ENCODE measurements at regions not wholly inside any gene's neighbourhood (a gene's known extent, or its start where the extent isn't known, plus 50 kb on each side); places are given as distances from the start of the nearest gene placed in this dataset.

DNA sequence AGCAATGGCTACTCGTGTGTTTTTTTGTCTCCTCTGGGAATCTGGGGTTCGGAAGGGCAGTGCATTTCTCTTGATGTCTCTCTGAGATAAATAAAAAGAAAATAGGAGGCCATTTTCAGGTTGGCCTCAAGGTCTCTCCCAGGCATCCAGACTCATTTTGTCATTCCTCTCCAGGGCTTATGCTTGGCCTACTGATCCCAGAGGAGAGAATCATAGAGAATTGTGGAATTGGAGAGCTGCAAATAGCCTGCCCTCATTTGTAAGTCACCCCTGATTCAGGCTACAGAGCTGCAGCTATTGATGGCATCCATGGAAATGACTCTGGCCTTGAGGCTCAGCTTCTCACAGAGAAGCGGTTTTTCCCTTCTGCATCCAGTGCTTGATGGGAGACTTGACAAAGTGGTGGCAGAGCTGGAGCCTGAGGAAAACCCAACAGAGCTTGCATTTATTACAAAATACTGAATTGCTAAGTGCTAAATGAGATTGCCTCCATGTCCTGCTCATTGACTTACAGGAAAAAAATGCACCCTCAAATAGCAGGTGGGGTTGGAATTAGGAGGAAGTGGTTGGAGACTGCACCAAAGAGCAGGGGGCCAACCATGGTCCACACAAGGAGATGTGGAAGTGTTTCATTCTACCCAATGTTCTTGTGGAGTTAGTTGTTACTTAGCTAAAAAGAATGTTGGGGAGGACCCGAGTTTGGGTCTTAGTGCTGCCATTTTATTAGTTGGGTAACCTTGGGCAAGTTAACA lies 140.4 kb downstream of the S1PR1 start:
- CTCF ChIA-PET (ENCODE audit: partially characterized antibody) = interaction anchor here (1.1 to 1.4 kb wide), 3 partner anchors 20 to 143 kb away, joined by 3 read pairs; no protein-coding TSS in a partner anchor
- Histone ChIP-seq H2BK15ac (ENCODE audit: low read length) (no peak overlapping the region), H3K14ac (ENCODE audit: insufficient read length) (no peak overlapping the region), H3K79me2 (ENCODE audit: control insufficient read depth in 1 of 2, insufficient read depth in 2 of 2, low read length in 2 of 2) (no peaks in the 10 kb centered on the region), H4K8ac (ENCODE audit: extremely low read depth, insufficient read depth, low read length) (no peak overlapping the region), H3K27ac (ENCODE audit: low read depth, low read length) (no peak overlapping the region), H3K4me1 (replicated peaks in 1 of 4; ENCODE audit: control insufficient read depth in 3 of 4, insufficient read depth in 4 of 4, low read length in 3 of 4) (no peaks in the 10 kb centered on the region), H2BK5ac (ENCODE audit: low read depth, low read length) (no peak overlapping the region), H3K79me1 (ENCODE audit: low read depth, low read length) (no peaks in the 10 kb centered on the region), H3K23ac (ENCODE audit: insufficient read length) (no peak overlapping the region), H2AFZ (ENCODE audit: low read length) (no peak overlapping the region), H4K5ac (ENCODE audit: insufficient read length, low read depth, low read length) (no peak overlapping the region), H4K20me1 (replicated peaks in 1 of 2; ENCODE audit: control insufficient read depth in 1 of 2, insufficient read depth in 2 of 2, low read length in 2 of 2) (no peaks in the 10 kb centered on the region), H3K9me3 (ENCODE audit: insufficient read depth in 2 of 2, low read depth in 1 of 2, low read length in 1 of 2) (no peaks in the 10 kb centered on the region), H2BK120ac (replicated peaks; ENCODE audit: low read depth, low read length) (no peak overlapping the region), H3K23me2 (ENCODE audit: low read depth, low read length) (no peaks in the 10 kb centered on the region), H3K56ac (replicated peaks; ENCODE audit: insufficient read length, low read depth, low read length) (no peak overlapping the region), H3K4me3 (ENCODE audit: extremely low read depth in 1 of 4, insufficient read depth in 2 of 4, low read depth in 3 of 4, low read length in 4 of 4) (no peak overlapping the region), H3K36me3 (ENCODE audit: control insufficient read depth in 2 of 4, insufficient read depth in 4 of 4, low read length in 3 of 4) (no peaks in the 10 kb centered on the region), H2BK20ac (ENCODE audit: low read length) (no peak overlapping the region), H2AK5ac (ENCODE audit: low read depth, low read length) (no peak overlapping the region), H2BK12ac (ENCODE audit: low read depth, low read length) (no peak overlapping the region), H3K9ac (replicated peaks in 1 of 4; ENCODE audit: extremely low read depth in 1 of 4, low read depth in 3 of 4, low read length in 3 of 4) (no peak overlapping the region), H3K4ac (replicated peaks; ENCODE audit: insufficient read length, low read depth, low read length) (no peak overlapping the region), H3K27me3 (replicated peaks in 1 of 4; ENCODE audit: control insufficient read depth in 3 of 4, extremely low read depth in 1 of 4, insufficient read depth in 3 of 4, low read length in 3 of 4) (no peaks in the 10 kb centered on the region), H4K91ac (replicated peaks; ENCODE audit: insufficient read length, low read length) (no peak overlapping the region), H3K18ac (ENCODE audit: extremely low read depth, low read length) (no peak overlapping the region), H3K4me2 (ENCODE audit: insufficient read depth in 1 of 2, low read depth in 2 of 2, low read length in 2 of 2) (no peak overlapping the region)
- POLR2A ChIA-PET (ENCODE audit: partially characterized antibody) = no interaction called here
- WGBS, 2 experiments (ENCODE audit: extremely low coverage in 1 of 2, insufficient coverage in 1 of 2, insufficient read length in 1 of 2, insufficient replicate concordance in 2 of 2, low coverage in 1 of 2, low lambda C conversion rate in 2 of 2, missing lambda C conversion rate in 1 of 2) = 93% methylated on average over 4 of the region's 4 CpGs; no CpG with 5 or more reads in 1 of the 2 experiments
- FAIRE-seq (no peak), DNase-seq (ENCODE audit: low read depth in 1 of 2, low spot score in 2 of 2) (no peak)
- no peak for TF ChIP-seq PHF8 (conservative IDR thresholded peaks at IDR 0.05; ENCODE audit: low read depth, low read length)
- TF ChIP-seq CBX5 (IDR thresholded peaks at IDR 0.05; ENCODE audit: low read depth, low read length) = no peak
- no peak for TF ChIP-seq SIX5 (IDR thresholded peaks at IDR 0.05; ENCODE audit: low read depth, low read length)
- TF ChIP-seq GABPA (IDR thresholded peaks at IDR 0.05; ENCODE audit: borderline replicate concordance, insufficient read depth, low read length) = no peak
- no peak for TF ChIP-seq JUN (IDR thresholded peaks at IDR 0.05; ENCODE audit: low read depth, low read length)
- no peak for TF ChIP-seq HDAC6 (IDR thresholded peaks at IDR 0.05; ENCODE audit: low read depth, low read length)
- TF ChIP-seq BRCA1 (IDR thresholded peaks at IDR 0.05; ENCODE audit: low read depth, low read length) = no peak
- TF ChIP-seq FOSL1 (IDR thresholded peaks at IDR 0.05; ENCODE audit: insufficient read depth, low read depth, low read length) = no peak
- TF ChIP-seq KDM5A (IDR thresholded peaks at IDR 0.05; ENCODE audit: low read length) = no peak
- TF ChIP-seq GTF2F1 (IDR thresholded peaks at IDR 0.05; ENCODE audit: borderline replicate concordance, low read depth, low read length) = no peak
- no peak for TF ChIP-seq KDM4A (IDR thresholded peaks at IDR 0.05; ENCODE audit: low read depth, low read length, severe bottlenecking)
- no peak for TF ChIP-seq SIRT6 (IDR thresholded peaks at IDR 0.05; ENCODE audit: low read length)
- TF ChIP-seq CBX8 (IDR thresholded peaks at IDR 0.05; ENCODE audit: borderline replicate concordance, low read depth, low read length) = no peak
- TF ChIP-seq EGR1 (IDR thresholded peaks at IDR 0.05; ENCODE audit: borderline replicate concordance, low read depth, low read length) = no peak
- no peak for TF ChIP-seq JUND (IDR thresholded peaks at IDR 0.05; ENCODE audit: low read length)
